ENCODE measurements at regions not wholly inside any gene's neighbourhood (a gene's known extent, or its start where the extent isn't known, plus 50 kb on each side); places are given as distances from the start of the nearest gene placed in this dataset.

GRCh38 chr14:101001311-101002069, 98.0 kb upstream of the RTL1 start:
- H3K36me3 ChIP-seq: no peaks in the 10 kb centered on the region
- no peaks in the 10 kb centered on the region for H3K27me3 ChIP-seq
- H3K4me3 ChIP-seq: no peak overlapping the region
- H3K4me1 ChIP-seq: peaks cover 9% of the 10 kb centered on the region
- H3K27ac ChIP-seq: no peak overlapping the region
- no peaks in the 10 kb centered on the region for H3K9me3 ChIP-seq
- no peaks in the 10 kb centered on the region for H4K20me1 ChIP-seq
- no peak for TF ChIP-seq Cebpa-rat (IDR thresholded peaks at IDR 0.05)
- no peak overlapping the region for H3K9ac ChIP-seq
- H3K4me2 ChIP-seq: no peak overlapping the region

- TF ChIP-seq Cebpa-rat (IDR thresholded peaks at IDR 0.05): no peak
Measured at GRCh38 chr14:101002738-101003137, 99.2 kb upstream of the RTL1 start.

GRCh38 chr14:101004176-101004575, 100.7 kb upstream of the RTL1 start:
- no peak overlapping the region for H3K27ac ChIP-seq
- H3K27me3 ChIP-seq: no peaks in the 10 kb centered on the region
- TF ChIP-seq Cebpa-rat (IDR thresholded peaks at IDR 0.05): no peak
- no peaks in the 10 kb centered on the region for H3K9me3 ChIP-seq
- H3K4me1 ChIP-seq: peaks cover 9% of the 10 kb centered on the region
- no peak overlapping the region for H3K4me3 ChIP-seq
- H4K20me1 ChIP-seq: no peaks in the 10 kb centered on the region
- H3K9ac ChIP-seq: no peak overlapping the region
- H3K36me3 ChIP-seq: no peaks in the 10 kb centered on the region
- no peak overlapping the region for H3K4me2 ChIP-seq

More at GRCh38 chr14:101002738-101003137, 99.2 kb upstream of the RTL1 start:
- H3K9me3 ChIP-seq: no peaks in the 10 kb centered on the region
- H3K4me1 ChIP-seq: peaks cover 9% of the 10 kb centered on the region
- no peak overlapping the region for H3K27ac ChIP-seq
- no peaks in the 10 kb centered on the region for H3K27me3 ChIP-seq
- no peaks in the 10 kb centered on the region for H3K36me3 ChIP-seq
- no peaks in the 10 kb centered on the region for H4K20me1 ChIP-seq
- no peak overlapping the region for H3K4me2 ChIP-seq
- H3K9ac ChIP-seq: no peak overlapping the region
- H3K4me3 ChIP-seq: no peak overlapping the region

- Histone ChIP-seq H3K36me3 (no peaks in the 10 kb centered on the region), H3K27ac (no peak overlapping the region), H3K27me3 (no peaks in the 10 kb centered on the region), H3K4me3 (no peak overlapping the region), H3K9me3 (no peaks in the 10 kb centered on the region), H3K4me2 (peak overlapping the region; percentile 15), H3K9ac (no peak overlapping the region), H3K4me1 (peaks cover 9% of the 10 kb centered on the region), H4K20me1 (no peaks in the 10 kb centered on the region)
- no peak for TF ChIP-seq Cebpa-rat (IDR thresholded peaks at IDR 0.05)
Measured at GRCh38 chr14:101004954-101005353, 101.4 kb upstream of the RTL1 start.

- Histone ChIP-seq H3K9me3 (no peaks in the 10 kb centered on the region), H3K36me3 (no peaks in the 10 kb centered on the region), H4K20me1 (no peaks in the 10 kb centered on the region), H3K4me1 (peaks cover 9% of the 10 kb centered on the region), H3K27ac (no peak overlapping the region), H3K4me2 (peak overlapping the region; percentile 15), H3K4me3 (no peak overlapping the region), H3K27me3 (no peaks in the 10 kb centered on the region), H3K9ac (no peak overlapping the region)
- no peak for TF ChIP-seq Cebpa-rat (IDR thresholded peaks at IDR 0.05)
Measured at GRCh38 chr14:101005447-101005846, 101.9 kb upstream of the RTL1 start.

GRCh38 chr14:101006008-101006407, 102.5 kb upstream of the RTL1 start:
- Histone ChIP-seq H3K9ac (no peak overlapping the region), H3K27ac (no peak overlapping the region), H3K4me1 (peaks cover 9% of the 10 kb centered on the region), H3K9me3 (no peaks in the 10 kb centered on the region), H3K27me3 (no peaks in the 10 kb centered on the region), H4K20me1 (no peaks in the 10 kb centered on the region), H3K36me3 (no peaks in the 10 kb centered on the region), H3K4me2 (peak overlapping the region; percentile 22; the same call in 1 of the 2 replicates), H3K4me3 (no peak overlapping the region)
- TF ChIP-seq Cebpa-rat (IDR thresholded peaks at IDR 0.05): no peak

- H3K27me3 ChIP-seq: no peaks in the 10 kb centered on the region
- H3K4me1 ChIP-seq: peaks cover 9% of the 10 kb centered on the region
- H3K27ac ChIP-seq: no peak overlapping the region
- H3K4me2 ChIP-seq: no peak overlapping the region
- no peak overlapping the region for H3K9ac ChIP-seq
- no peak for TF ChIP-seq Cebpa-rat (IDR thresholded peaks at IDR 0.05)
- no peak overlapping the region for H3K4me3 ChIP-seq
- no peaks in the 10 kb centered on the region for H4K20me1 ChIP-seq
- peaks cover 2% of the 10 kb centered on the region; the same call in 1 of the 2 replicates for H3K9me3 ChIP-seq
- no peaks in the 10 kb centered on the region for H3K36me3 ChIP-seq
Measured at GRCh38 chr14:101007004-101007614, 103.6 kb upstream of the RTL1 start.

- Histone ChIP-seq H3K27me3 (no peaks in the 10 kb centered on the region), H3K4me3 (no peak overlapping the region), H3K9ac (no peak overlapping the region), H4K20me1 (no peaks in the 10 kb centered on the region), H3K4me2 (no peak overlapping the region), H3K36me3 (no peaks in the 10 kb centered on the region), H3K9me3 (peaks cover 9% of the 10 kb centered on the region; the same call in 1 of the 2 replicates), H3K27ac (no peak overlapping the region), H3K4me1 (peaks cover 9% of the 10 kb centered on the region)
- TF ChIP-seq Cebpa-rat (IDR thresholded peaks at IDR 0.05): no peak
Measured at GRCh38 chr14:101007765-101008164, 104.2 kb upstream of the RTL1 start.

- Histone ChIP-seq H4K20me1 (no peaks in the 10 kb centered on the region), H3K27ac (no peak overlapping the region), H3K4me3 (no peak overlapping the region), H3K36me3 (no peaks in the 10 kb centered on the region), H3K9ac (no peak overlapping the region), H3K9me3 (peaks cover 11% of the 10 kb centered on the region; the same call in 1 of the 2 replicates), H3K4me1 (peaks cover 9% of the 10 kb centered on the region), H3K27me3 (no peaks in the 10 kb centered on the region), H3K4me2 (no peak overlapping the region)
- TF ChIP-seq Cebpa-rat (IDR thresholded peaks at IDR 0.05): no peak
Measured at GRCh38 chr14:101008196-101008595, 104.7 kb upstream of the RTL1 start.

GRCh38 chr14:101008631-101009336, 105.3 kb upstream of the RTL1 start:
- no peak overlapping the region for H3K9ac ChIP-seq
- H3K4me2 ChIP-seq: no peak overlapping the region
- H3K9me3 ChIP-seq: peaks cover 11% of the 10 kb centered on the region; the same call in 1 of the 2 replicates
- no peaks in the 10 kb centered on the region for H4K20me1 ChIP-seq
- H3K36me3 ChIP-seq: no peaks in the 10 kb centered on the region
- no peak overlapping the region for H3K4me3 ChIP-seq
- H3K27me3 ChIP-seq: no peaks in the 10 kb centered on the region
- H3K4me1 ChIP-seq: peaks cover 9% of the 10 kb centered on the region
- no peak overlapping the region for H3K27ac ChIP-seq
- TF ChIP-seq Cebpa-rat (IDR thresholded peaks at IDR 0.05): no peak
